ENCODE measurements at regions not wholly inside any gene's neighbourhood (a gene's known extent, or its start where the extent isn't known, plus 50 kb on each side); places are given as distances from the start of the nearest gene placed in this dataset.

- TF ChIP-seq CTCF (IDR thresholded peaks at IDR 0.05; ENCODE audit: low read depth, low read length, poor library complexity, severe bottlenecking) (no peak), EZH2phosphoT487 (IDR thresholded peaks at IDR 0.05; ENCODE audit: borderline replicate concordance, low read length) (no peak)
Measured at GRCh38 chr3:181909241-181909640, 197.5 kb downstream of the SOX2 start.
